Nephron (organoid): ENCODE measurements at regions not wholly inside any gene's neighbourhood (a gene's known extent, or its start where the extent isn't known, plus 50 kb on each side); places are given as distances from the start of the nearest gene placed in this dataset.

Source experiments
- H3K27ac Mint-ChIP-seq, 3 experiments: 2 replicates each; pipeline ENCODE4 v1.8.0; 2020; ENCODE audit warnings: mixed read lengths in 3 of 3, mild to moderate bottlenecking in 2 of 3, moderate library complexity in 1 of 3
- H3K27me3 Mint-ChIP-seq: 2 replicates; pipeline ENCODE4 v1.8.0; 2021; ENCODE audit warnings: low read depth, mild to moderate bottlenecking, moderate library complexity, mixed read lengths
- H3K36me3 Mint-ChIP-seq: 2 replicates; pipeline ENCODE4 v1.8.0; 2020; ENCODE audit warnings: low read depth, mixed read lengths
- H3K4me1 Mint-ChIP-seq: 2 replicates; pipeline ENCODE4 v1.8.0; 2020; ENCODE audit warnings: mixed read lengths
- H3K4me3 Mint-ChIP-seq, 3 experiments: 2 replicates each; pipeline ENCODE4 v1.8.0; 2020; ENCODE audit warnings: mild to moderate bottlenecking in 3 of 3, mixed read lengths in 3 of 3, moderate library complexity in 2 of 3
- H3K9me3 Mint-ChIP-seq: 2 replicates; pipeline ENCODE4 v1.8.0; 2020; ENCODE audit warnings: mixed read lengths
- CTCF ChIP-seq, 3 experiments: fragments of 200-600 bp; sonication (generic); IDR thresholded peaks; one replicate each; pipeline ENCODE4 v1.5.0; 2021; ENCODE audit warnings: antibody characterized with exemption in 3 of 3; ENCODE audit not compliant: unreplicated experiment in 3 of 3

GRCh38 chr3:109851854-109852253 lies 514.5 kb upstream of the DPPA4 start:
- TF ChIP-seq CTCF (IDR thresholded peaks at IDR 0.05; ENCODE audit: unreplicated experiment in 3 of 3) = no peak
- H3K4me1 Mint-ChIP-seq = no peaks in the 10 kb centered on the region
- peaks cover 5% of the 10 kb centered on the region for H3K36me3 Mint-ChIP-seq
- peaks cover 22% of the 10 kb centered on the region for H3K9me3 Mint-ChIP-seq
- H3K27me3 Mint-ChIP-seq = peaks cover 3% of the 10 kb centered on the region
- H3K27ac Mint-ChIP-seq = no peak overlapping the region
- no peak overlapping the region for H3K4me3 Mint-ChIP-seq

GRCh38 chr3:109852283-109852682 lies 514.9 kb upstream of the DPPA4 start:
- Mint-ChIP-seq H3K4me3 (no peak overlapping the region), H3K27ac (no peak overlapping the region), H3K27me3 (peaks cover 3% of the 10 kb centered on the region), H3K9me3 (peaks cover 22% of the 10 kb centered on the region), H3K36me3 (peaks cover 5% of the 10 kb centered on the region), H3K4me1 (no peaks in the 10 kb centered on the region)
- TF ChIP-seq CTCF (IDR thresholded peaks at IDR 0.05; ENCODE audit: unreplicated experiment in 3 of 3) = no peak

GRCh38 chr3:109853077-109853731 lies 515.9 kb upstream of the DPPA4 start:
- H3K27ac Mint-ChIP-seq = no peak overlapping the region
- peaks cover 5% of the 10 kb centered on the region for H3K36me3 Mint-ChIP-seq
- peaks cover 3% of the 10 kb centered on the region for H3K27me3 Mint-ChIP-seq
- no peak overlapping the region for H3K4me3 Mint-ChIP-seq
- TF ChIP-seq CTCF (IDR thresholded peaks at IDR 0.05; ENCODE audit: unreplicated experiment in 3 of 3) = no peak
- H3K4me1 Mint-ChIP-seq = no peaks in the 10 kb centered on the region
- H3K9me3 Mint-ChIP-seq = peaks cover 21% of the 10 kb centered on the region

DNA sequence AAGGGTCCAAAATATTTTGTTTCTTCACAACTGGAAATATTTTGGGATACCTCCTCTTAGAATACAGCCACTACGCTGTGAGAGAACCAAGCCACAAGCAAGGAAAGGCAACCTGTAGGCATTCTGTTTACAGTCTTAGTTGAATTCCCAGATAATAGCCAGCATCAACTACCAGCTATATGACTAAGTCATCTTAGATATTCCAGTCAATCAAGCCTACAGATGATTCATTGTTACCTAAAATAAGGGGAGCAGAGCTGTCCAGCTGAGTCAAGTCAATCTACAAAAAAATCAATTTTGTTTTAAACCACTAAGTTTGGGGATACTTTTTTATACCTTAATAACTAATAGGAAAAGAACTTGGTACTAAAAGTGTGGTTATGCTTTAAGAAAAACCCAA lies 526.4 kb upstream of the DPPA4 start:
- Mint-ChIP-seq H3K27me3 (no peaks in the 10 kb centered on the region), H3K9me3 (peaks cover 4% of the 10 kb centered on the region), H3K27ac (no peak overlapping the region), H3K36me3 (no peaks in the 10 kb centered on the region), H3K4me1 (no peaks in the 10 kb centered on the region), H3K4me3 (no peak overlapping the region)
- no peak for TF ChIP-seq CTCF (IDR thresholded peaks at IDR 0.05; ENCODE audit: unreplicated experiment in 3 of 3)

GRCh38 chr3:109864452-109864851 lies 527.1 kb upstream of the DPPA4 start:
- Mint-ChIP-seq H3K27ac (no peak overlapping the region), H3K36me3 (no peaks in the 10 kb centered on the region), H3K9me3 (peaks cover 7% of the 10 kb centered on the region), H3K4me1 (no peaks in the 10 kb centered on the region), H3K27me3 (no peaks in the 10 kb centered on the region), H3K4me3 (no peak overlapping the region)
- no peak for TF ChIP-seq CTCF (IDR thresholded peaks at IDR 0.05; ENCODE audit: unreplicated experiment in 3 of 3)

- no peak for TF ChIP-seq CTCF (IDR thresholded peaks at IDR 0.05; ENCODE audit: unreplicated experiment in 3 of 3)
- H3K27me3 Mint-ChIP-seq = no peaks in the 10 kb centered on the region
- H3K36me3 Mint-ChIP-seq = no peaks in the 10 kb centered on the region
- H3K27ac Mint-ChIP-seq = no peak overlapping the region
- H3K4me1 Mint-ChIP-seq = no peaks in the 10 kb centered on the region
- H3K4me3 Mint-ChIP-seq = no peak overlapping the region
- H3K9me3 Mint-ChIP-seq = peaks cover 8% of the 10 kb centered on the region
These were observed 532.2 kb upstream of the DPPA4 start for GRCh38 chr3:109869586-109869985.
